H1 (cell line): ENCODE measurements at regions not wholly inside any gene's neighbourhood (a gene's known extent, or its start where the extent isn't known, plus 50 kb on each side); places are given as distances from the start of the nearest gene placed in this dataset.

Experiments used
- CTCF ChIA-PET: fragments of 300-600 bp; sonication (Branson Sonifier 250); formaldehyde crosslinking; loops from one replicate; lab custom pipeline; 2021; ENCODE audit not compliant: partially characterized antibody; lab: Charles Lee
- POLR2A ChIA-PET: fragments of 300-600 bp; sonication (Branson Sonifier 250); formaldehyde crosslinking; loops from one replicate; lab custom pipeline; 2021; ENCODE audit warnings: inconsistent platforms; ENCODE audit not compliant: partially characterized antibody; lab: Charles Lee
- DNase-seq, 2 experiments: peaks; one replicate each; pipeline versions ENCODE4 v3.0.0 to v3.0.0-alpha.2; 2010 to 2022; ENCODE audit warnings: low spot score in 2 of 2, low read depth in 1 of 2, mixed read lengths in 1 of 2
- FAIRE-seq: peaks from 2 replicates; lab custom pipeline; 2011; peaks lifted over from hg19 to GRCh38; lab: Jason Lieb, UNC
- H2AFZ ChIP-seq: 2 replicates; pipeline ENCODE4 v1.8.1; 2012; ENCODE audit warnings: low read length, inconsistent platforms
- H2AK5ac ChIP-seq: 2 replicates; pipeline ENCODE4 v1.6.1; 2013; ENCODE audit warnings: low read depth, low read length
- H2BK120ac ChIP-seq: replicated peaks from 2 replicates; pipeline ENCODE3; 2013; ENCODE audit warnings: low read depth, low read length, inconsistent platforms
- H2BK12ac ChIP-seq: 2 replicates; pipeline ENCODE4 v1.6.1; 2013; ENCODE audit warnings: low read depth, low read length
- H2BK15ac ChIP-seq: 2 replicates; pipeline ENCODE4 v1.6.1; 2013; ENCODE audit warnings: low read length
- H2BK20ac ChIP-seq: 2 replicates; pipeline ENCODE4 v1.6.1; 2013; ENCODE audit warnings: low read length
- H2BK5ac ChIP-seq: 2 replicates; pipeline ENCODE4 v1.6.1; 2013; ENCODE audit warnings: low read depth, low read length
- H3K14ac ChIP-seq: 2 replicates; pipeline ENCODE4 v1.6.1; 2013; ENCODE audit warnings: inconsistent platforms; ENCODE audit not compliant: insufficient read length
- H3K18ac ChIP-seq: 2 replicates; pipeline ENCODE4 v1.6.1; 2013; ENCODE audit warnings: low read length; ENCODE audit errors: extremely low read depth
- H3K23ac ChIP-seq: 2 replicates; pipeline ENCODE4 v1.6.1; 2013; ENCODE audit warnings: inconsistent platforms; ENCODE audit not compliant: insufficient read length
- H3K23me2 ChIP-seq: 2 replicates; pipeline ENCODE4 v1.6.1; 2013; ENCODE audit warnings: low read depth, low read length
- H3K27ac ChIP-seq: 2 replicates; pipeline ENCODE4 v1.6.1; 2011; ENCODE audit warnings: low read depth, low read length, inconsistent platforms
- H3K27me3 ChIP-seq, 4 experiments: replicated peaks in 1 of 4; 1 replicate in 1 of 4; 2 replicates in 3 of 4; pipeline versions ENCODE4 v1.6.1 to v1.8.1; 2011 to 2013; ENCODE audit warnings: low read length in 3 of 4, mild to moderate bottlenecking in 3 of 4, inconsistent platforms in 2 of 4, mixed read lengths in 2 of 4, moderate library complexity in 1 of 4; ENCODE audit not compliant: control insufficient read depth in 3 of 4, insufficient read depth in 3 of 4; ENCODE audit errors: extremely low read depth in 1 of 4
- H3K36me3 ChIP-seq, 4 experiments: 2 replicates each; pipeline versions ENCODE4 v1.6.1 to v1.8.1; 2011 to 2013; ENCODE audit warnings: mild to moderate bottlenecking in 4 of 4, low read length in 3 of 4, moderate library complexity in 2 of 4, control low read depth in 1 of 4, inconsistent platforms in 1 of 4; ENCODE audit not compliant: insufficient read depth in 4 of 4, control insufficient read depth in 2 of 4
- H3K4ac ChIP-seq: replicated peaks from 2 replicates; pipeline ENCODE3; 2013; ENCODE audit warnings: low read length, low read depth, mixed read lengths, inconsistent platforms; ENCODE audit not compliant: insufficient read length
- H3K4me1 ChIP-seq, 4 experiments: replicated peaks in 1 of 4; 1 replicate in 1 of 4; 2 replicates in 3 of 4; pipeline versions ENCODE4 v1.6.1 to v1.8.1; 2011 to 2013; ENCODE audit warnings: low read length in 3 of 4, inconsistent platforms in 2 of 4, mixed read lengths in 1 of 4; ENCODE audit not compliant: insufficient read depth in 4 of 4, control insufficient read depth in 3 of 4
- H3K4me2 ChIP-seq, 2 experiments: 2 replicates each; pipeline versions ENCODE4 v1.6.1 to v1.8.1; 2011 to 2013; ENCODE audit warnings: low read depth in 2 of 2, low read length in 2 of 2, control low read depth in 1 of 2, inconsistent platforms in 1 of 2, mild to moderate bottlenecking in 1 of 2; ENCODE audit not compliant: insufficient read depth in 1 of 2
- H3K4me3 ChIP-seq, 4 experiments: fragments of 200-600, 300-600 bp in 1 of 4; sonication (generic), shearing (Covaris generic), sonication (Bioruptor Twin) in 1 of 4; 2 replicates each; pipeline versions ENCODE4 v1.5.1 to v1.8.1; 2011 to 2016; ENCODE audit warnings: low read length in 4 of 4, low read depth in 3 of 4, control low read depth in 2 of 4, inconsistent platforms in 2 of 4, mild to moderate bottlenecking in 2 of 4, mixed read lengths in 1 of 4, moderate library complexity in 1 of 4; ENCODE audit not compliant: insufficient read depth in 2 of 4; ENCODE audit errors: extremely low read depth in 1 of 4
- H3K56ac ChIP-seq: replicated peaks from 2 replicates; pipeline ENCODE3; 2013; ENCODE audit warnings: low read depth, mild to moderate bottlenecking, mixed read lengths, low read length, inconsistent platforms; ENCODE audit not compliant: insufficient read length
- H3K79me1 ChIP-seq: 2 replicates; pipeline ENCODE4 v1.6.1; 2013; ENCODE audit warnings: low read depth, low read length, control low read depth
- H3K79me2 ChIP-seq, 2 experiments: 2 replicates each; pipeline versions ENCODE4 v1.6.1 to v1.8.1; 2012 to 2013; ENCODE audit warnings: low read length in 2 of 2, mild to moderate bottlenecking in 2 of 2, inconsistent platforms in 1 of 2; ENCODE audit not compliant: insufficient read depth in 2 of 2, control insufficient read depth in 1 of 2
- H3K9ac ChIP-seq, 4 experiments: replicated peaks in 1 of 4; 1 replicate in 1 of 4; 2 replicates in 3 of 4; pipeline versions ENCODE4 v1.6.1 to v1.8.1; 2011 to 2013; ENCODE audit warnings: low read depth in 3 of 4, low read length in 3 of 4, control low read depth in 2 of 4, mild to moderate bottlenecking in 2 of 4, moderate library complexity in 2 of 4, inconsistent platforms in 1 of 4; ENCODE audit errors: extremely low read depth in 1 of 4
- H3K9me3 ChIP-seq, 2 experiments: 2 replicates each; pipeline versions ENCODE4 v1.6.1 to v1.8.1; 2012 to 2013; ENCODE audit warnings: mild to moderate bottlenecking in 2 of 2, moderate library complexity in 2 of 2, control low read depth in 1 of 2, inconsistent platforms in 1 of 2, low read depth in 1 of 2, low read length in 1 of 2, mixed read lengths in 1 of 2; ENCODE audit not compliant: insufficient read depth in 2 of 2
- H4K20me1 ChIP-seq, 2 experiments: replicated peaks in 1 of 2; 2 replicates each; pipeline versions ENCODE3 to v1.8.1; 2011 to 2013; ENCODE audit warnings: inconsistent platforms in 2 of 2, low read length in 2 of 2, mild to moderate bottlenecking in 1 of 2; ENCODE audit not compliant: insufficient read depth in 2 of 2, control insufficient read depth in 1 of 2
- H4K5ac ChIP-seq: 2 replicates; pipeline ENCODE4 v1.6.1; 2013; ENCODE audit warnings: low read length, low read depth, mixed read lengths, inconsistent platforms; ENCODE audit not compliant: insufficient read length
- H4K8ac ChIP-seq: 2 replicates; pipeline ENCODE4 v1.8.0; 2013; ENCODE audit warnings: mild to moderate bottlenecking, moderate library complexity, low read length, inconsistent platforms; ENCODE audit not compliant: insufficient read depth; ENCODE audit errors: extremely low read depth
- H4K91ac ChIP-seq: replicated peaks from 2 replicates; pipeline ENCODE3; 2013; ENCODE audit warnings: low read length, mixed read lengths, inconsistent platforms; ENCODE audit not compliant: insufficient read length
- BRCA1 ChIP-seq: IDR thresholded peaks from 2 replicates; pipeline ENCODE4 v1.6.1; 2012; ENCODE audit warnings: low read depth, low read length, improper control_type of control experiment
- CHD1 ChIP-seq: IDR thresholded peaks from 2 replicates; pipeline ENCODE4 v1.6.1; 2012; ENCODE audit warnings: low read depth, low read length, improper control_type of control experiment
- CTCF ChIP-seq, 3 experiments: IDR thresholded peaks; 1 replicate in 2 of 3; 2 replicates in 1 of 3; pipeline versions ENCODE4 v1.5.1 to v1.6.1; 2011; ENCODE audit warnings: low read length in 3 of 3, mild to moderate bottlenecking in 3 of 3, inconsistent platforms in 2 of 3, low read depth in 1 of 3, moderate library complexity in 1 of 3; ENCODE audit not compliant: insufficient read depth in 1 of 3; ENCODE audit errors: control extremely low read depth in 1 of 3
- EGR1 ChIP-seq: IDR thresholded peaks from 2 replicates; pipeline ENCODE4 v1.6.1; 2011; ENCODE audit warnings: low read depth, low read length, borderline replicate concordance
- NRF1 ChIP-seq: IDR thresholded peaks from 2 replicates; pipeline ENCODE4 v1.6.1; 2011; ENCODE audit warnings: mild to moderate bottlenecking, low read depth, low read length, improper control_type of control experiment
- PHF8 ChIP-seq: fragments of 200-600 bp; sonication (generic); conservative IDR thresholded peaks from 2 replicates; pipeline ENCODE4 v1.7.1; 2012; ENCODE audit warnings: low read depth, mild to moderate bottlenecking, inconsistent platforms, low read length, moderate library complexity
- POLR2AphosphoS5 ChIP-seq: IDR thresholded peaks from 2 replicates; pipeline ENCODE4 v1.6.1; 2011; ENCODE audit warnings: low read depth, low read length
- RAD21 ChIP-seq, 2 experiments: IDR thresholded peaks in 1 of 2; conservative IDR thresholded peaks in 1 of 2; 2 replicates each; pipeline ENCODE4 v1.6.1; 2011; ENCODE audit warnings: low read depth in 2 of 2, low read length in 2 of 2, improper control_type of control experiment in 1 of 2, inconsistent platforms in 1 of 2, mild to moderate bottlenecking in 1 of 2, moderate library complexity in 1 of 2
- RNF2 ChIP-seq: fragments of 200-900, 300-1000 bp; sonication (generic); IDR thresholded peaks from 2 replicates; pipeline ENCODE4 v1.7.1; 2016; ENCODE audit warnings: borderline replicate concordance, low read depth, mild to moderate bottlenecking, antibody characterized with exemption, low read length; ENCODE audit not compliant: poor library complexity, severe bottlenecking; ENCODE audit errors: missing control alignments
- SAP30 ChIP-seq: fragments of 300-600 bp; sonication (generic); IDR thresholded peaks from 2 replicates; pipeline ENCODE4 v1.7.1; 2012; ENCODE audit warnings: low read length, moderate library complexity, mild to moderate bottlenecking, inconsistent platforms; ENCODE audit not compliant: insufficient read depth, insufficient replicate concordance
- SIRT6 ChIP-seq: IDR thresholded peaks from one replicate; pipeline ENCODE4 v1.7.1; 2012; ENCODE audit warnings: low read length, inconsistent platforms
- ZNF274 ChIP-seq: IDR thresholded peaks from 2 replicates; pipeline ENCODE4 v1.7.0; 2012; ENCODE audit warnings: low read length, borderline replicate concordance; ENCODE audit errors: extremely low read depth

DNA sequence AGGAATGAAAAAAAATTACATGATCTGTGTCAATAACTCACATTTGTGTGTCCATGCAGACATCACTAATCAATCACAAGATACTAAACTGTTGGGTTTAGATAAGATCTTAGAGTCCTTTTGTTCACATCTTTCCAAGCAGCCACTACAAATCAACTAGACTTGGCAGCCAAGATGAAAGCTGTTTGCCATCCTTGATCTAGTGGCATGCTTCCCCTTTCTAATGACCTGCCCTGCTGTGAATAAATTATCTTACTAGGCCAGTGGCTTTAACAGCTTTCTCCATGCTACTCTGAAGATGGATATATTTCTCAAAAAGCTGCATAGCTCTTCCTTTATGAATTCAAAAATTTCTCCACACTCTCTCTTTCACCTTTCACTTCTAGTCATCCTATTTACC, 1338.0 kb upstream of the ACVR2A start:
- no peak overlapping the region for H2BK12ac ChIP-seq
- H3K4ac ChIP-seq = no peak overlapping the region
- no peak overlapping the region for H3K56ac ChIP-seq
- no peak overlapping the region for H4K5ac ChIP-seq
- no peaks in the 10 kb centered on the region for H4K20me1 ChIP-seq
- H2BK15ac ChIP-seq = no peak overlapping the region
- H4K91ac ChIP-seq = no peak overlapping the region
- FAIRE-seq = no peak
- H2BK120ac ChIP-seq = no peak overlapping the region
- no peaks in the 10 kb centered on the region; the same call in 1 of the 2 replicates for H3K23me2 ChIP-seq
- H2AK5ac ChIP-seq = no peak overlapping the region
- H3K36me3 ChIP-seq = no peaks in the 10 kb centered on the region
- no peak overlapping the region for H3K4me3 ChIP-seq
- CTCF ChIA-PET = interaction anchor here (0.6 kb wide), 2 partner anchors 96 to 266 kb away, joined by 3 read pairs; no protein-coding TSS in a partner anchor
- no peaks in the 10 kb centered on the region for H3K9me3 ChIP-seq
- no peaks in the 10 kb centered on the region for H3K27me3 ChIP-seq
- no peak overlapping the region for H2BK5ac ChIP-seq
- H3K23ac ChIP-seq = no peak overlapping the region
- no peak for DNase-seq
- no peak overlapping the region for H3K27ac ChIP-seq
- no peak overlapping the region for H2AFZ ChIP-seq
- H3K4me1 ChIP-seq = no peaks in the 10 kb centered on the region
- no peak overlapping the region for H2BK20ac ChIP-seq
- no peaks in the 10 kb centered on the region for H3K79me2 ChIP-seq
- no peak overlapping the region for H3K9ac ChIP-seq
- POLR2A ChIA-PET = no interaction called here
- no peak overlapping the region for H4K8ac ChIP-seq
- H3K4me2 ChIP-seq = no peak overlapping the region
- H3K18ac ChIP-seq = no peak overlapping the region
- TF ChIP-seq BRCA1 = no peak
- TF ChIP-seq NRF1 = no peak
- no peak for TF ChIP-seq RNF2
- no peak for TF ChIP-seq SAP30
- TF ChIP-seq POLR2AphosphoS5 = no peak
- no peak for TF ChIP-seq CHD1
- TF ChIP-seq EGR1 = no peak
- TF ChIP-seq ZNF274 = no peak
- TF ChIP-seq PHF8 = no peak
- TF ChIP-seq RAD21 (IDR thresholded peaks at IDR 0.05 in 1 of 2, conservative IDR thresholded peaks at IDR 0.05 in 1 of 2; ENCODE audit: low read depth in 2 of 2, low read length in 2 of 2) = no peak
- no peak for TF ChIP-seq SIRT6
- no peak for TF ChIP-seq CTCF (IDR thresholded peaks at IDR 0.05; ENCODE audit: control extremely low read depth in 1 of 3, insufficient read depth in 1 of 3, low read depth in 1 of 3, low read length in 3 of 3)
- no peak overlapping the region for H3K14ac ChIP-seq
- no peaks in the 10 kb centered on the region for H3K79me1 ChIP-seq
